Parathyroid adenoma (tissue), 2 donors: ENCODE measurements at regions not wholly inside any gene's neighbourhood (a gene's known extent, or its start where the extent isn't known, plus 50 kb on each side); places are given as distances from the start of the nearest gene placed in this dataset.

Source experiments
- H2AFZ ChIP-seq: fragments of 300-600 bp; sonication (generic); one replicate; pipeline ENCODE4 v1.7.0; 2017; ENCODE audit warnings: antibody characterized with exemption, mild to moderate bottlenecking
- H3K27ac ChIP-seq: fragments of 300-600 bp; sonication (generic); one replicate; pipeline ENCODE4 v1.7.0; 2017
- H3K27me3 ChIP-seq: fragments of 300-600 bp; sonication (generic); one replicate; pipeline ENCODE4 v1.7.0; 2017; ENCODE audit warnings: low read length; ENCODE audit not compliant: control insufficient read depth, insufficient read depth
- H3K36me3 ChIP-seq: fragments of 300-600 bp; sonication (generic); one replicate; pipeline ENCODE4 v1.7.0; 2017; ENCODE audit warnings: low read length; ENCODE audit not compliant: control insufficient read depth, insufficient read depth
- H3K4me1 ChIP-seq: fragments of 300-600 bp; sonication (generic); one replicate; pipeline ENCODE4 v1.7.0; 2017; ENCODE audit warnings: control low read depth
- H3K4me2 ChIP-seq: fragments of 300-600 bp; sonication (generic); one replicate; pipeline ENCODE4 v1.7.0; 2017; ENCODE audit warnings: low read length
- H3K4me3 ChIP-seq: fragments of 300-600 bp; sonication (generic); one replicate; pipeline ENCODE4 v1.7.0; 2017; ENCODE audit warnings: low read depth, low read length
- H3K79me2 ChIP-seq: fragments of 300-600 bp; sonication (generic); one replicate; pipeline ENCODE4 v1.7.0; 2017; ENCODE audit warnings: control low read depth
- H3K9ac ChIP-seq: fragments of 300-600 bp; sonication (generic); one replicate; pipeline ENCODE4 v1.7.0; 2017; ENCODE audit warnings: mild to moderate bottlenecking
- H3K9me3 ChIP-seq: fragments of 300-600 bp; sonication (generic); one replicate; pipeline ENCODE4 v1.7.0; 2017; ENCODE audit warnings: low read length; ENCODE audit not compliant: control insufficient read depth
- CTCF ChIP-seq: fragments of 300-600 bp; sonication (generic); IDR thresholded peaks from one replicate; pipeline ENCODE4 v1.7.0; 2017; ENCODE audit warnings: antibody characterized with exemption, mild to moderate bottlenecking
- donor health status: primary hyperparathyroidism.

- Histone ChIP-seq H3K4me1 (no peaks in the 10 kb centered on the region), H2AFZ (no peak overlapping the region), H3K9me3 (no peaks in the 10 kb centered on the region), H3K9ac (no peak overlapping the region), H3K4me2 (no peak overlapping the region), H3K79me2 (no peaks in the 10 kb centered on the region), H3K27me3 (no peaks in the 10 kb centered on the region), H3K27ac (no peak overlapping the region), H3K4me3 (no peak overlapping the region), H3K36me3 (no peaks in the 10 kb centered on the region)
- no peak for TF ChIP-seq CTCF
Measured at GRCh38 chr15:45831787-45832186, 197.0 kb downstream of the SQOR start.

- Histone ChIP-seq H3K79me2 (no peaks in the 10 kb centered on the region), H3K4me2 (no peak overlapping the region), H3K9ac (no peak overlapping the region), H3K27me3 (no peaks in the 10 kb centered on the region), H3K27ac (no peak overlapping the region), H3K4me3 (no peak overlapping the region), H3K4me1 (no peaks in the 10 kb centered on the region), H2AFZ (no peak overlapping the region), H3K9me3 (no peaks in the 10 kb centered on the region), H3K36me3 (no peaks in the 10 kb centered on the region)
- TF ChIP-seq CTCF, result no peak
Measured at GRCh38 chr15:45834622-45835021, 199.8 kb downstream of the SQOR start.

- Histone ChIP-seq H3K9me3 (no peaks in the 10 kb centered on the region), H3K79me2 (no peaks in the 10 kb centered on the region)
Measured at GRCh38 chr15:45842151-45842550, 207.3 kb downstream of the SQOR start.

GRCh38 chr15:45847645-45848044 is 212.8 kb downstream of the SQOR start:
- Histone ChIP-seq H3K79me2 (no peaks in the 10 kb centered on the region), H3K9me3 (no peaks in the 10 kb centered on the region), H3K4me2 (no peak overlapping the region), H2AFZ (no peak overlapping the region), H3K4me1 (no peaks in the 10 kb centered on the region), H3K9ac (no peak overlapping the region), H3K27ac (no peak overlapping the region), H3K4me3 (no peak overlapping the region), H3K27me3 (no peaks in the 10 kb centered on the region), H3K36me3 (no peaks in the 10 kb centered on the region)
- TF ChIP-seq CTCF, result no peak

More at GRCh38 chr15:45842151-45842550, 207.3 kb downstream of the SQOR start:
- no peaks in the 10 kb centered on the region for H3K27me3 ChIP-seq
- H3K27ac ChIP-seq, result no peak overlapping the region
- H3K4me3 ChIP-seq, result no peak overlapping the region
- no peak overlapping the region for H3K9ac ChIP-seq
- H3K4me2 ChIP-seq, result no peak overlapping the region
- H3K4me1 ChIP-seq, result no peaks in the 10 kb centered on the region
- no peak for TF ChIP-seq CTCF
- no peaks in the 10 kb centered on the region for H3K36me3 ChIP-seq
- no peak overlapping the region for H2AFZ ChIP-seq

- Histone ChIP-seq H3K79me2 (no peaks in the 10 kb centered on the region), H3K4me3 (no peak overlapping the region), H3K9ac (no peak overlapping the region), H3K9me3 (no peaks in the 10 kb centered on the region), H3K36me3 (no peaks in the 10 kb centered on the region), H3K27ac (no peak overlapping the region), H3K4me1 (no peaks in the 10 kb centered on the region), H3K4me2 (no peak overlapping the region), H2AFZ (no peak overlapping the region), H3K27me3 (no peaks in the 10 kb centered on the region)
- TF ChIP-seq CTCF, result no peak
Measured at GRCh38 chr15:45849136-45849535, 214.3 kb downstream of the SQOR start.
